Activated T-helper 1 cell treated with Interleukin-2 at 50 U/mL for 16 hours (primary cell): ENCODE measurements at regions not wholly inside any gene's neighbourhood (a gene's known extent, or its start where the extent isn't known, plus 50 kb on each side); places are given as distances from the start of the nearest gene placed in this dataset.

Experiments used
- DNase-seq: peaks from one replicate; pipeline ENCODE4 v3.0.0-alpha.2; 2020; ENCODE audit warnings: low read depth

GRCh38 chr2:12207491-12207890 is 461.1 kb downstream of the LPIN1 start:
- no peak for DNase-seq

- DNase-seq: no peak
These were observed 463.8 kb downstream of the LPIN1 start for GRCh38 chr2:12210016-12210933.

- DNase-seq: no peak
These were observed 465.1 kb downstream of the LPIN1 start for GRCh38 chr2:12211326-12212175.

- no peak for DNase-seq
These were observed 466.6 kb downstream of the LPIN1 start for GRCh38 chr2:12212841-12213597.

GRCh38 chr2:12217175-12217574 is 470.7 kb downstream of the LPIN1 start:
- no peak for DNase-seq

- DNase-seq: no peak
These were observed 473.3 kb downstream of the LPIN1 start for GRCh38 chr2:12219761-12220160.

GRCh38 chr2:12221584-12221983 is 475.2 kb downstream of the LPIN1 start:
- no peak for DNase-seq

- DNase-seq: no peak
These were observed 476.1 kb downstream of the LPIN1 start for GRCh38 chr2:12222554-12222953.

- no peak for DNase-seq
These were observed 477.3 kb downstream of the LPIN1 start for GRCh38 chr2:12223732-12224131.

- no peak for DNase-seq
These were observed 480.2 kb downstream of the LPIN1 start for GRCh38 chr2:12226653-12227052.

GRCh38 chr2:12227941-12228608 is 481.6 kb downstream of the LPIN1 start:
- DNase-seq: no peak

- no peak for DNase-seq
These were observed 484.9 kb downstream of the LPIN1 start for GRCh38 chr2:12231288-12231687.

- no peak for DNase-seq
These were observed 483.9 kb upstream of the TRIB2 start for GRCh38 chr2:12232876-12233275.

- no peak for DNase-seq
These were observed 480.4 kb upstream of the TRIB2 start for GRCh38 chr2:12236136-12236844.

GRCh38 chr2:12240206-12240605 is 476.5 kb upstream of the TRIB2 start:
- DNase-seq: no peak

GRCh38 chr2:12243381-12243780 is 473.4 kb upstream of the TRIB2 start:
- DNase-seq: no peak

- no peak for DNase-seq
These were observed 472.7 kb upstream of the TRIB2 start for GRCh38 chr2:12244070-12244469.

GRCh38 chr2:12251121-12251520 is 465.6 kb upstream of the TRIB2 start:
- no peak for DNase-seq

GRCh38 chr2:12251749-12252148 is 465.0 kb upstream of the TRIB2 start:
- DNase-seq: no peak

- DNase-seq: no peak
These were observed 463.5 kb upstream of the TRIB2 start for GRCh38 chr2:12253167-12253778.
